ENCODE measurements at regions not wholly inside any gene's neighbourhood (a gene's known extent, or its start where the extent isn't known, plus 50 kb on each side); places are given as distances from the start of the nearest gene placed in this dataset.

DNA sequence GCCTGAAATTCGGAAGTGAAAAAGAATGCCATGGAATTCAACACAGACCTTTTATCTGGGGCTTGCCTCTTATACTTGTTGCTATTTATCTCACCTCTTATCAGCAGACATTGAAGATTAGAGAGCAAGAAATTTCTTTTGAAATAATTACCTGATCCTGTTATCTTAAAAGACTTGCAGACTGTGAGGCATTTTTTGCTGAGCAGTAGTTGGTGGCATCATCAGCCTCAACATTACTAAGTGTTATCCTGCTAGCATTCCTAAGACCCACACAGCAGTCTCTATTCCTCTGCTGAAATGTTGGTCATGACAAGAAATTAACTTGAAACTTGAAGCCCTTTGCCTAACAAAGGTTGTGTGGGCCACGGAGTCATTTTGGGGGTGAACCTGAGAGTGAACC, 186.5 kb downstream of the TRIB2 start:
- TF ChIP-seq CTCF (IDR thresholded peaks at IDR 0.05 in 4 of 5, conservative IDR thresholded peaks at IDR 0.05 in 1 of 5) (no peak), POLR2A (IDR thresholded peaks at IDR 0.05) (no peak)

Data from gastrocnemius medialis (tissue), 4 donors.